HEK293 (cell line): ENCODE measurements at regions not wholly inside any gene's neighbourhood (a gene's known extent, or its start where the extent isn't known, plus 50 kb on each side); places are given as distances from the start of the nearest gene placed in this dataset.

Source experiments
- KLF10 ChIP-seq: fragments of 450-650 bp; IDR thresholded peaks from 2 replicates; pipeline ENCODE4 v1.5.1; 2018; ENCODE audit warnings: missing biosample characterization, mild to moderate bottlenecking, missing genetic modification characterization
- MZF1 ChIP-seq: fragments of 450-650 bp; formaldehyde crosslinking; IDR thresholded peaks from 2 replicates; pipeline ENCODE4 v1.5.1; 2017; ENCODE audit warnings: missing biosample characterization, missing genetic modification characterization, borderline replicate concordance
- SCRT1 ChIP-seq: fragments of 450-650 bp; formaldehyde crosslinking; IDR thresholded peaks from 2 replicates; pipeline ENCODE4 v1.5.1; 2016; ENCODE audit warnings: missing biosample characterization, missing genetic modification characterization, borderline replicate concordance
- SETDB1 ChIP-seq: IDR thresholded peaks from one replicate; pipeline ENCODE4 v1.6.1; 2017; ENCODE audit warnings: mild to moderate bottlenecking, low read length, moderate library complexity, mixed read lengths; ENCODE audit not compliant: insufficient read length
- SP2 ChIP-seq: fragments of 450-650 bp; formaldehyde crosslinking; IDR thresholded peaks from 2 replicates; pipeline ENCODE4 v1.5.1; 2016; ENCODE audit warnings: missing biosample characterization, missing genetic modification characterization
- TRIM28 ChIP-seq: IDR thresholded peaks from 2 replicates; pipeline ENCODE4 v1.6.1; 2011; ENCODE audit warnings: low read length, control low read depth, borderline replicate concordance
- ZBTB48 ChIP-seq: fragments of 450-650 bp; formaldehyde crosslinking; IDR thresholded peaks from 2 replicates; pipeline ENCODE4 v1.5.1; 2016; ENCODE audit warnings: missing biosample characterization, missing genetic modification characterization
- ZFP3 ChIP-seq: fragments of 450-650 bp; formaldehyde crosslinking; IDR thresholded peaks from 2 replicates; pipeline ENCODE4 v1.5.1; 2016; ENCODE audit warnings: low read depth, missing biosample characterization, missing genetic modification characterization
- ZFP69B ChIP-seq: fragments of 450-650 bp; formaldehyde crosslinking; IDR thresholded peaks from 2 replicates; pipeline ENCODE4 v1.5.1; 2016; ENCODE audit warnings: missing biosample characterization, missing genetic modification characterization
- ZNF146 ChIP-seq: fragments of 450-650 bp; formaldehyde crosslinking; IDR thresholded peaks from 2 replicates; pipeline ENCODE4 v1.5.1; 2016; ENCODE audit warnings: missing biosample characterization, missing genetic modification characterization
- ZNF19 ChIP-seq: fragments of 450-650 bp; formaldehyde crosslinking; IDR thresholded peaks from 2 replicates; pipeline ENCODE4; 2016; ENCODE audit warnings: missing biosample characterization, missing genetic modification characterization, low read depth
- ZNF2 ChIP-seq: fragments of 450-650 bp; formaldehyde crosslinking; IDR thresholded peaks from 2 replicates; pipeline ENCODE4 v1.5.1; 2016; ENCODE audit warnings: missing biosample characterization, missing genetic modification characterization
- ZNF24 ChIP-seq: fragments of 450-650 bp; formaldehyde crosslinking; IDR thresholded peaks from 2 replicates; pipeline ENCODE4 v1.5.1; 2016; ENCODE audit warnings: missing biosample characterization, missing genetic modification characterization
- ZNF248 ChIP-seq: fragments of 450-650 bp; formaldehyde crosslinking; IDR thresholded peaks from 2 replicates; pipeline ENCODE4 v1.5.1; 2017; ENCODE audit warnings: missing biosample characterization, missing genetic modification characterization
- ZNF394 ChIP-seq: fragments of 450-650 bp; formaldehyde crosslinking; IDR thresholded peaks from 2 replicates; pipeline ENCODE4 v1.5.1; 2016; ENCODE audit warnings: missing biosample characterization, missing genetic modification characterization, mild to moderate bottlenecking, moderate library complexity, borderline replicate concordance
- ZNF48 ChIP-seq: fragments of 450-650 bp; formaldehyde crosslinking; IDR thresholded peaks from 2 replicates; pipeline ENCODE4 v1.5.1; 2016; ENCODE audit warnings: missing biosample characterization, missing genetic modification characterization
- ZNF521 ChIP-seq: fragments of 450-650 bp; formaldehyde crosslinking; IDR thresholded peaks from 2 replicates; pipeline ENCODE4 v1.5.1; 2017; ENCODE audit warnings: missing biosample characterization, mild to moderate bottlenecking, missing genetic modification characterization
- ZNF529 ChIP-seq: fragments of 450-650 bp; formaldehyde crosslinking; IDR thresholded peaks from 2 replicates; pipeline ENCODE4 v1.5.1; 2017; ENCODE audit warnings: missing genetic modification characterization, missing biosample characterization; ENCODE audit not compliant: insufficient replicate concordance
- ZNF558 ChIP-seq: fragments of 450-650 bp; formaldehyde crosslinking; IDR thresholded peaks from 2 replicates; pipeline ENCODE4 v1.5.1; 2016; ENCODE audit warnings: missing biosample characterization, missing genetic modification characterization
- ZNF571 ChIP-seq: fragments of 450-650 bp; formaldehyde crosslinking; IDR thresholded peaks from 2 replicates; pipeline ENCODE4 v1.5.0; 2017; ENCODE audit warnings: missing biosample characterization, missing genetic modification characterization
- ZNF658 ChIP-seq: fragments of 450-650 bp; formaldehyde crosslinking; IDR thresholded peaks from 2 replicates; pipeline ENCODE4; 2016; ENCODE audit warnings: missing biosample characterization, missing genetic modification characterization
- ZNF664 ChIP-seq: fragments of 450-650 bp; formaldehyde crosslinking; IDR thresholded peaks from 2 replicates; pipeline ENCODE4 v1.5.1; 2016; ENCODE audit warnings: missing biosample characterization, missing genetic modification characterization
- ZNF677 ChIP-seq: fragments of 450-650 bp; IDR thresholded peaks from 2 replicates; pipeline ENCODE4 v1.5.0; 2018; ENCODE audit warnings: missing biosample characterization, mild to moderate bottlenecking, missing genetic modification characterization, moderate library complexity
- ZNF707 ChIP-seq: fragments of 450-650 bp; formaldehyde crosslinking; IDR thresholded peaks from 2 replicates; pipeline ENCODE4 v1.5.1; 2016; ENCODE audit warnings: missing biosample characterization, missing genetic modification characterization
- ZNF776 ChIP-seq: fragments of 450-650 bp; formaldehyde crosslinking; IDR thresholded peaks from 2 replicates; pipeline ENCODE4 v1.5.0; 2017; ENCODE audit warnings: missing biosample characterization, missing genetic modification characterization, borderline replicate concordance
- ZSCAN30 ChIP-seq: fragments of 450-650 bp; IDR thresholded peaks from 2 replicates; pipeline ENCODE4 v1.5.1; 2018; ENCODE audit warnings: missing biosample characterization, mild to moderate bottlenecking, missing genetic modification characterization, moderate library complexity
- TF ChIP-seq, protein P1 (sequence below): fragments of 450-650 bp; formaldehyde crosslinking; IDR thresholded peaks from 2 replicates; pipeline ENCODE4 v1.5.1; 2016; ENCODE audit warnings: missing biosample characterization, missing genetic modification characterization
- TF ChIP-seq, protein P2 (sequence below): fragments of 450-650 bp; IDR thresholded peaks from 2 replicates; pipeline ENCODE4 v1.5.1; 2018; ENCODE audit warnings: missing biosample characterization, mild to moderate bottlenecking, missing genetic modification characterization
- TF ChIP-seq, protein P3 (sequence below): fragments of 450-650 bp; formaldehyde crosslinking; IDR thresholded peaks from 2 replicates; pipeline ENCODE4; 2016; ENCODE audit warnings: missing biosample characterization, missing genetic modification characterization
- TF ChIP-seq, protein P4 (sequence below): fragments of 450-650 bp; formaldehyde crosslinking; IDR thresholded peaks from 2 replicates; pipeline ENCODE4 v1.5.1; 2017; ENCODE audit warnings: missing biosample characterization, missing genetic modification characterization
- TF ChIP-seq, protein P5 (sequence below): fragments of 450-650 bp; formaldehyde crosslinking; IDR thresholded peaks from 2 replicates; pipeline ENCODE4 v1.5.1; 2016; ENCODE audit warnings: missing biosample characterization, missing genetic modification characterization, low read depth

DNA sequence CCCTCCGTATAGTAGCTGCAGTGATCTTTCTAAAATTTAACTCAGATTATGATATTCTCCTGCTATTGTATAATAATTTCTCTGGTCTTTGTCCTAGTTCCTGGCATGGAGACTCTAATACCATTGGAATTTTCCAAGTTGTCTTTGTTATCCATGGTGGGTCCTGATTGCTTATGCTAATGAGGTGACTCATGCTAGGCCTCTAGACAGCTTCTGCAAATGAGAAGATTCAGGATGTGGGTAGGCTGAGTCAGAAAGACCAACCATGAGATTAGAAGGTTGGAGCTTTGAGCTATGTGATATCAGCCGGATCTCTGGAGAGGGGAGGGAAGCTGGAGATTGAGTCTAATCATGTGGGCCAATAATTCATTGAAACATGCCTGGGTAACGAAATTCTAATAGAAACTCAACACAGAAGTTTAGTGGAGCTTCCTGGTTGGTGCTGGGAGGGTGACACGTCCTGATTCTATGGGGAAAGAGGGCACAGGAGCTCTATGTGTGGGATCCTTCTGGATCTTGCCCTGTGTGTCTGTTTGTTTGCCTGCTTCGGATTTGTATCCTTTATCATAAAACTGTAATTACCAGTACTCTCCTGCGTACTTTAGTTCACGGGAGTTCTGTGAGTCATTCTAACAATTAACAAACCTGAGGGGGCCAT is 73.2 kb upstream of the CNIH3 start (continued):
- no peak for TF ChIP-seq ZNF248
- peak; percentile 69 for TF ChIP-seq SP2
- no peak for TF ChIP-seq ZNF19
- TF ChIP-seq, protein P1, sequence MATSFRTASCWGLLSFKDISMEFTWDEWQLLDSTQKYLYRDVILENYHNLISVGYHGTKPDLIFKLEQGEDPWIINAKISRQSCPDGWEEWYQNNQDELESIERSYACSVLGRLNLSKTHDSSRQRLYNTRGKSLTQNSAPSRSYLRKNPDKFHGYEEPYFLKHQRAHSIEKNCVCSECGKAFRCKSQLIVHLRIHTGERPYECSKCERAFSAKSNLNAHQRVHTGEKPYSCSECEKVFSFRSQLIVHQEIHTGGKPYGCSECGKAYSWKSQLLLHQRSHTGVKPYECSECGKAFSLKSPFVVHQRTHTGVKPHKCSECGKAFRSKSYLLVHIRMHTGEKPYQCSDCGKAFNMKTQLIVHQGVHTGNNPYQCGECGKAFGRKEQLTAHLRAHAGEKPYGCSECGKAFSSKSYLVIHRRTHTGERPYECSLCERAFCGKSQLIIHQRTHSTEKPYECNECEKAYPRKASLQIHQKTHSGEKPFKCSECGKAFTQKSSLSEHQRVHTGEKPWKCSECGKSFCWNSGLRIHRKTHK, result no peak
- no peak for TF ChIP-seq ZNF658 (tag by site-specific recombination)
- peak; percentile 52; the same call in 1 of the 2 replicates for TF ChIP-seq ZNF394
- TF ChIP-seq, protein P2, sequence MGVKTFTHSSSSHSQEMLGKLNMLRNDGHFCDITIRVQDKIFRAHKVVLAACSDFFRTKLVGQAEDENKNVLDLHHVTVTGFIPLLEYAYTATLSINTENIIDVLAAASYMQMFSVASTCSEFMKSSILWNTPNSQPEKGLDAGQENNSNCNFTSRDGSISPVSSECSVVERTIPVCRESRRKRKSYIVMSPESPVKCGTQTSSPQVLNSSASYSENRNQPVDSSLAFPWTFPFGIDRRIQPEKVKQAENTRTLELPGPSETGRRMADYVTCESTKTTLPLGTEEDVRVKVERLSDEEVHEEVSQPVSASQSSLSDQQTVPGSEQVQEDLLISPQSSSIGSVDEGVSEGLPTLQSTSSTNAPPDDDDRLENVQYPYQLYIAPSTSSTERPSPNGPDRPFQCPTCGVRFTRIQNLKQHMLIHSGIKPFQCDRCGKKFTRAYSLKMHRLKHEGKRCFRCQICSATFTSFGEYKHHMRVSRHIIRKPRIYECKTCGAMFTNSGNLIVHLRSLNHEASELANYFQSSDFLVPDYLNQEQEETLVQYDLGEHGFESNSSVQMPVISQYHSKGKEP (tag by site-specific recombination), result no peak
- TF ChIP-seq SETDB1, result peak; percentile 28
- TF ChIP-seq, protein P3, sequence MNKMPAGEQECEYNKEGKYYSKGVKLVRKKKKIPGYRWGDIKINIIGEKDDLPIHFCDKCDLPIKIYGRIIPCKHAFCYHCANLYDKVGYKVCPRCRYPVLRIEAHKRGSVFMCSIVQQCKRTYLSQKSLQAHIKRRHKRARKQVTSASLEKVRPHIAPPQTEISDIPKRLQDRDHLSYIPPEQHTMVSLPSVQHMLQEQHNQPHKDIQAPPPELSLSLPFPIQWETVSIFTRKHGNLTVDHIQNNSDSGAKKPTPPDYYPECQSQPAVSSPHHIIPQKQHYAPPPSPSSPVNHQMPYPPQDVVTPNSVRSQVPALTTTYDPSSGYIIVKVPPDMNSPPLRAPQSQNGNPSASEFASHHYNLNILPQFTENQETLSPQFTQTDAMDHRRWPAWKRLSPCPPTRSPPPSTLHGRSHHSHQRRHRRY, result no peak
- TF ChIP-seq ZNF529 (tag by site-specific recombination), result no peak
- TF ChIP-seq ZFP69B (tag by site-specific recombination), result peak; percentile 84
- TF ChIP-seq ZNF558, result 0 out of 2 replicates have a peak, but pooled peaks have one; percentile 20
- no peak for TF ChIP-seq ZNF677 (tag by site-specific recombination)
- no peak for TF ChIP-seq ZNF146 (tag by site-specific recombination)
- TF ChIP-seq, protein P4, sequence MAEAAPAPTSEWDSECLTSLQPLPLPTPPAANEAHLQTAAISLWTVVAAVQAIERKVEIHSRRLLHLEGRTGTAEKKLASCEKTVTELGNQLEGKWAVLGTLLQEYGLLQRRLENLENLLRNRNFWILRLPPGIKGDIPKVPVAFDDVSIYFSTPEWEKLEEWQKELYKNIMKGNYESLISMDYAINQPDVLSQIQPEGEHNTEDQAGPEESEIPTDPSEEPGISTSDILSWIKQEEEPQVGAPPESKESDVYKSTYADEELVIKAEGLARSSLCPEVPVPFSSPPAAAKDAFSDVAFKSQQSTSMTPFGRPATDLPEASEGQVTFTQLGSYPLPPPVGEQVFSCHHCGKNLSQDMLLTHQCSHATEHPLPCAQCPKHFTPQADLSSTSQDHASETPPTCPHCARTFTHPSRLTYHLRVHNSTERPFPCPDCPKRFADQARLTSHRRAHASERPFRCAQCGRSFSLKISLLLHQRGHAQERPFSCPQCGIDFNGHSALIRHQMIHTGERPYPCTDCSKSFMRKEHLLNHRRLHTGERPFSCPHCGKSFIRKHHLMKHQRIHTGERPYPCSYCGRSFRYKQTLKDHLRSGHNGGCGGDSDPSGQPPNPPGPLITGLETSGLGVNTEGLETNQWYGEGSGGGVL (tag by site-specific recombination), result peak; percentile 78
- TF ChIP-seq ZNF48 (tag by site-specific recombination), result no peak
- no peak for TF ChIP-seq TRIM28
- peak; percentile 54 for TF ChIP-seq ZNF2 (tag by site-specific recombination)
- TF ChIP-seq ZSCAN30 (tag by site-specific recombination), result no peak
- TF ChIP-seq ZNF24, result 0 out of 2 replicates have a peak, but pooled peaks have one; percentile 45
- TF ChIP-seq, protein P5, sequence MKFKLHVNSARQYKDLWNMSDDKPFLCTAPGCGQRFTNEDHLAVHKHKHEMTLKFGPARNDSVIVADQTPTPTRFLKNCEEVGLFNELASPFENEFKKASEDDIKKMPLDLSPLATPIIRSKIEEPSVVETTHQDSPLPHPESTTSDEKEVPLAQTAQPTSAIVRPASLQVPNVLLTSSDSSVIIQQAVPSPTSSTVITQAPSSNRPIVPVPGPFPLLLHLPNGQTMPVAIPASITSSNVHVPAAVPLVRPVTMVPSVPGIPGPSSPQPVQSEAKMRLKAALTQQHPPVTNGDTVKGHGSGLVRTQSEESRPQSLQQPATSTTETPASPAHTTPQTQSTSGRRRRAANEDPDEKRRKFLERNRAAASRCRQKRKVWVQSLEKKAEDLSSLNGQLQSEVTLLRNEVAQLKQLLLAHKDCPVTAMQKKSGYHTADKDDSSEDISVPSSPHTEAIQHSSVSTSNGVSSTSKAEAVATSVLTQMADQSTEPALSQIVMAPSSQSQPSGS (tag by site-specific recombination), result no peak
- no peak for TF ChIP-seq ZNF521 (tag by site-specific recombination)
- no peak for TF ChIP-seq ZNF707 (tag by site-specific recombination)
- no peak for TF ChIP-seq SCRT1 (tag by site-specific recombination)
- TF ChIP-seq ZNF776, result no peak
- no peak for TF ChIP-seq MZF1 (tag by site-specific recombination)
- TF ChIP-seq ZNF571 (tag by site-specific recombination), result no peak
- TF ChIP-seq ZNF664 (tag by site-specific recombination), result no peak
- TF ChIP-seq ZBTB48, result no peak
- no peak for TF ChIP-seq ZFP3
- 0 out of 2 replicates have a peak, but pooled peaks have one; percentile 16 for TF ChIP-seq KLF10 (tag by site-specific recombination)
